Progenitor cell of endocrine pancreas (in vitro differentiated cells): ENCODE measurements at regions not wholly inside any gene's neighbourhood (a gene's known extent, or its start where the extent isn't known, plus 50 kb on each side); places are given as distances from the start of the nearest gene placed in this dataset.

ENCODE experiments used
- DNase-seq: peaks from one replicate; pipeline ENCODE4 v3.0.0; 2021; ENCODE audit warnings: low spot score; ENCODE audit not compliant: unreplicated experiment
- H3K27ac Mint-ChIP-seq: 2 replicates; pipeline ENCODE4 v1.8.0; 2021; ENCODE audit warnings: mild to moderate bottlenecking, moderate library complexity, mixed read lengths
- H3K27me3 Mint-ChIP-seq: 2 replicates; pipeline ENCODE4 v1.8.0; 2021; ENCODE audit warnings: mixed read lengths
- H3K36me3 Mint-ChIP-seq: 2 replicates; pipeline ENCODE4 v1.8.0; 2022; ENCODE audit warnings: mixed read lengths; ENCODE audit not compliant: insufficient read depth
- H3K4me1 Mint-ChIP-seq: 2 replicates; pipeline ENCODE4 v1.8.0; 2021; ENCODE audit warnings: low read depth, mixed read lengths
- H3K4me3 Mint-ChIP-seq: 2 replicates; pipeline ENCODE4 v1.8.0; 2021; ENCODE audit warnings: low read depth, mild to moderate bottlenecking, moderate library complexity, mixed read lengths
- H3K9me3 Mint-ChIP-seq: 2 replicates; pipeline ENCODE4 v1.8.0; 2021; ENCODE audit warnings: low read depth, mixed read lengths
- CTCF ChIP-seq: fragments of 200-600 bp; sonication (generic); IDR thresholded peaks from one replicate; pipeline ENCODE4 v1.5.0; 2021; ENCODE audit warnings: antibody characterized with exemption, mild to moderate bottlenecking; ENCODE audit not compliant: unreplicated experiment

GRCh38 chr15:95457520-95457919, 873.0 kb upstream of the NR2F2 start:
- DNase-seq = no peak
- Mint-ChIP-seq H3K27me3 (peaks cover 9% of the 10 kb centered on the region), H3K4me3 (no peak overlapping the region), H3K9me3 (no peaks in the 10 kb centered on the region), H3K36me3 (no peaks in the 10 kb centered on the region), H3K27ac (no peak overlapping the region), H3K4me1 (peaks cover 37% of the 10 kb centered on the region)
- TF ChIP-seq CTCF = no peak

DNA sequence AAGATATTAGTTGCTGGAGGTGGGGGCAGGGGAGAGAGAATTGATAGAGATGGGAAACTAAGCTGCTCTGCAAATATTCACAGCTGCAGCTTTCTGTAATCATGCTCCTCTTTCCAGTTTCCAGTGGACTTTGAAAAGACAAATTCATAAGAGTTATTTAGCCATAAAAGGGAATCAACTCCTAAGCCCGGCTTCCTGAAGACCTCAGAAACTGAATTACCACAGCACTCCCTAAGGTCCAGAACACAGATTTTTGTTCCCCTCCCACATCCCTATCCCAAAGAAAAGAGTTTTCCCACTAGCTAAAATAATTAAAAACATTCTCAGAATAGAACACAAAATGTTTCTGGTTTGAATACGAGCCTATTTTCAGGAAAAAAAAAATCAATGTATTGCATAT, 871.8 kb upstream of the NR2F2 start:
- peaks cover 42% of the 10 kb centered on the region for H3K4me1 Mint-ChIP-seq
- DNase-seq = no peak
- H3K9me3 Mint-ChIP-seq = no peaks in the 10 kb centered on the region
- peaks cover 9% of the 10 kb centered on the region for H3K27me3 Mint-ChIP-seq
- H3K4me3 Mint-ChIP-seq = no peak overlapping the region
- no peak overlapping the region for H3K27ac Mint-ChIP-seq
- H3K36me3 Mint-ChIP-seq = no peaks in the 10 kb centered on the region
- no peak for TF ChIP-seq CTCF

- Mint-ChIP-seq H3K36me3 (no peaks in the 10 kb centered on the region), H3K27ac (no peak overlapping the region), H3K4me3 (no peak overlapping the region), H3K9me3 (no peaks in the 10 kb centered on the region), H3K27me3 (peaks cover 9% of the 10 kb centered on the region), H3K4me1 (peaks cover 38% of the 10 kb centered on the region)
- TF ChIP-seq CTCF = no peak
- no peak for DNase-seq
These were observed 871.2 kb upstream of the NR2F2 start for GRCh38 chr15:95459273-95459672.

DNA sequence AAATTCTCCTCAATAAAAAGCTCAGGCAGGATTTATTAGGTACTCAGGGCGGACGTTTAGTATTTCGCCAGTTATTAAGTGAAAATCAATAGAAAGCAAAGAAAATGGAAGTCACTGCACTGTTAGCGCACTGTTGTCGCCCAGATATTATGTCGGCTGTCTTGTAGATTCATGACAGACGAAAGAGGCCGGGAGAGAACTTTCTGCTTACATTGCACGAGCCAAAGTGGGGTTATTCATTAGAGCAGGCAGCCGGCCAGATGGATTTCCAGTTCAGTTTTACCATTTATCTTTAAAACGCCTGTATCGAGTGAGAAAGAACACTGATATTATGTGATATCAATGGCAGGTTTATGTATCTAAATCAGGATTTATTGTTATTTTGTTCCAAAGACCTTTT, 866.0 kb upstream of the NR2F2 start:
- Mint-ChIP-seq H3K27me3 (peaks cover 13% of the 10 kb centered on the region), H3K36me3 (no peaks in the 10 kb centered on the region), H3K4me3 (peak overlapping the region; percentile 55), H3K4me1 (peaks cover 26% of the 10 kb centered on the region), H3K27ac (peak overlapping the region; percentile 70), H3K9me3 (no peaks in the 10 kb centered on the region)
- DNase-seq = no peak
- TF ChIP-seq CTCF = no peak

DNA sequence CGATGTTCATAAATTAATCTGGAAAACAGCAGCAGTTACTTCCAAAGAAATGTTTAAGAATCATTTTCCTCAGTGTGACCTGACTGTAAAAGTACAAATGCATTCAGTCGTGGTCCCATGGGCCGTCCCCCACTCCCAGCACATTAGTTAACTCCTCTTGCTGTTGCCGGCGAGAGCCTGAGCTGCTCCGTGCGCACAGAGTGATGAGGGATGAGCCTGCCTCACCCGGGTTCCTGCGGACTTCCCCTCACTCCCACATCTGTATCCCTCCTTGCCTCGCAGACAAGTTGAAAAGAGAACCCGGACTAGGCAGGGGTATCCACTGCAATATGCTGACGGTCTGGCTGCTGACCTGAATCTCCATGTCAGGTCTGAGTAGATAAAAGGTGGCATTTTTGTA, 861.7 kb upstream of the NR2F2 start:
- DNase-seq = no peak
- H3K4me1 Mint-ChIP-seq = peaks cover 22% of the 10 kb centered on the region
- no peaks in the 10 kb centered on the region for H3K36me3 Mint-ChIP-seq
- H3K27ac Mint-ChIP-seq = no peak overlapping the region
- no peaks in the 10 kb centered on the region for H3K9me3 Mint-ChIP-seq
- H3K4me3 Mint-ChIP-seq = no peak overlapping the region
- H3K27me3 Mint-ChIP-seq = peaks cover 10% of the 10 kb centered on the region
- no peak for TF ChIP-seq CTCF
